Renal cortical epithelial cell (primary cell): ENCODE measurements at regions not wholly inside any gene's neighbourhood (a gene's known extent, or its start where the extent isn't known, plus 50 kb on each side); places are given as distances from the start of the nearest gene placed in this dataset.

Experiments
- DNase-seq: peaks from one replicate; pipeline ENCODE4 v3.0.0-alpha.2; 2011; ENCODE audit warnings: low read depth

DNA sequence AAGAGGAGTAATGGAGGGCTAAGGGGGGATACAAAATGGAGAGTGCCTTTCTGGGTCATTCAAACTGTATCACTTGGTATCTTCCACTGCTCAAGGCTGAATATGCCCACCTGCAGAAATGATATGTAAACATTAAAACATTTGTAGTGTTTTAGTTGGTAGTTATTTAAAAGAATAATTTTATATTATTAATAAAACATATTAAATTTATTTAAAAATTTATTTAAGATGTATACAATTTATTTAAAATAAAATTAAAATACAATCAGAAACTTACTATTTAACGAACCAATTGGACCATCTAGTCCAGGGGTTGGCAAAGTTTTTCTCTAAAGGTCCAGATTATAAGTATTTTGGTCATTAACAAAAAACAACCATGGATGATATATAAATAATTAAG lies 308.5 kb downstream of the PLK2 start:
- no peak for DNase-seq

DNA sequence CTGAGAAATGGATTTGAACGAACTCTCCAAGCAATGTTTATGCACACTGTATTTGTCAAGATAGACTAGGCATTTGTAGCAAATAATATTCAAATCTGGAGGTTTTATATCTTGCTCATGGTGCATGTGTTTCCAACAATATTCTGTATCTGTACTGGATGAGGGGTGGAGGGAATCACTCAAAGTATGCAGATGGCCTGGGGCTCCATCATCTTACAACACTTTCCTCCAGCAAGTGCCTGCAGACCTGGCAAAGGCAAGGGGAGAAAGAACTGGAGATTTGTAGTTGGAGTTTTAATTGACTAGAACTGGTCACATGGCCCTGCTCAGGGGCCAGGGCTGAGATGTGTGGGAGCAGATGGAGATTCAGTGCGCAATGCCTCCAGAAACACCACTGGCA lies 309.0 kb downstream of the PLK2 start:
- no peak for DNase-seq

DNA sequence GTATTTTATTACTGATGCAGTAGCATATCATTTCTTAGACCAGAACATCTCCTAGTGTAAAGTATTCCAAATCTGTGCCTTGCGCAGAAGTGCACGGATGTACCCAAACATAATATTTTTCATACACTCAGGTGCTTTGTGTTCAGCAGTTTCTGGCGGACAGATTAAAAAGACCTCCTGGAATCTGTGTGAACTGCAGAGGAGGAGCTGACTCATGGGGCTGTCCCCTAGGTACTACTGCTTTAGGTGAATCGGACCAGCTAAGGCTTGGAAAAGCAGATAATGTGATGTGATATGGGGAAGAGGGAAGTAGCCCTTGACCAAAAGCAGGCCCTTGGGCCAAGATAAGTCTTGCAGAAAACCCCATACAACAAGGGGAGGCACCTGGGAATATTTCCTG lies 310.1 kb downstream of the PLK2 start:
- DNase-seq = no peak

DNA sequence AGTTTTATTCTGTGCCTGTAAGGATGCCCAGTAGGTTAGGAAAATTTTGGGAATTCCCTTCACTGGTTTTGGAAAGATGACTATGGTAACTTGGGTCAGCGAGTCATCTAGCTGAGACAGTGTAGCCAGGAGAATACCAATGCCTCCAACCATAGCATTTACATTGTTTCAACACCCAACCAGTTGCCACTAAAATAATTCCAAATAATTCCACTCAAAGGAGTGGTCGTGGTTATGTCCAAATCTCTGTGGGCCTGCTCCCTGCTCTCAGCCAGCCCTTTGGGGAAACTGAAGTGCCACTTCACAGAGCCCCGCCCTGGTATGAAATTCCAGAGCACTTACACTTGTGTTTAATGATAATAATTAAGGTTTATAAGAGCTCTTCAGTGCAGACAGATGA lies 310.5 kb downstream of the PLK2 start:
- DNase-seq = peak; percentile 47

DNA sequence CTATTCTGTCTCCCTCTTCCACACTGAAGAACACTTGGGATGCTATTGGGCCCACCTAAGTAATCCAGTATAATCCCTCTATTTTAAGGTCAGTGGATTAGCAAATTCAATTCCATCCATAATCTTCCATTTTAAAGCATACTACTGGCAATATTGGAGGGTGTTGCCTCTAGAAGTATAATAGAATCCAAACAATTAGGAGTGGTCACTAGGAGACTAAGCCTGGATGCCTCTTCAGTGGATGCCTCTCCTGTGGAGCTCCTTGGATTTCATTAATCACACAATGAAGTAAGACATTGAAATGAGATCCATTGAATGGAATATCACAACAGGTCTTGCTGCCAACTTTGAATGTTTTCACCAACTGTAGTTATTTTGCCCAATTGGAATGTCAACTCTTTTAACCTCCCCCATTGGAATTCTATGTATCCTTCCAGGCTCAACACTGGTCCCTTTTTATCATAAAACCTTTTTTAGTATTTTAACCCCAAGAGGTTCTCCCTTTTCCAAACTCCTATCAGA lies 311.6 kb downstream of the PLK2 start:
- DNase-seq = no peak

DNA sequence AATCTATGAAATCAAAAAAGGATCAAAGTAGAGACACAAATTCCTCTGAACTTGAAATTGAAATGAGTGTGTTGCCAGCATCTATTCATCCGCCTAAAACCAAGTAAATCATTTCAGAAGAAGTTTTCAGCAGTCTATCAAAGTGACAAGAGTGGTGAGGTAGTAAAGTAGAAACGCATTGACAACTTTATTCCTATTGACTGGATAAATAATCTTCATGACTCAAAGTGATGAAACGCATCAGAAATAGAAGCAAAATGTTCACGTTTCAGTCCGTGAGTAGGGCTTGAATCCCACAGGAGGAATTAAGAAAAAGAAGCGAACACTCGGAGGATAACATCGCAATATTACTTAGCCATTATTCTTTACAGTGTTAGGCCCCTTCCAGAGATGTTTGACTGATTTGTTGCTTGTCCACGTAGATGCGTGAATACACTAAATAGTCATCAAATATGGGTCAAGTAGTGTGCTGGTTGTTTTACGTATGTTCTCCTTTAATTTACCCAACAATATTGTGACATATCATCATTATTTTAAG lies 314.4 kb downstream of the PLK2 start:
- no peak for DNase-seq

DNA sequence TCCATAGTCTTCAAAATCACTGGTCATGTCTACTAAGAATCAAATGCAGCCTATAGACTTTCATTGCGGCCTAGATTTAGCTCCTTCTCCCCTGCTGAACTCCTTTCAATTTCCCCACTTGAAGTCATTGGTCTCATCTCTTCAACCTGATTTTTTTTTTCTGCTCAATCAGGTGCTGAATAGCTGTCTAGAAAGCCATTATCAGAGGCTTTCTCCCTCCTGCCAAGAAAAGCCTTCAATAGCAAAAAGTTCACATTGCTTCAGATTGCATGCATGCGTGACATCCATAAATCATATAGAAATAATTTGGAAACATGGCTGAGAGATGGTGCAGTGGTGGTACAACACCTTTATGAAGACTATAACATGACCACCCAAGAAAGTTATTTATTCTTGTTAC lies 316.2 kb downstream of the PLK2 start:
- no peak for DNase-seq

DNA sequence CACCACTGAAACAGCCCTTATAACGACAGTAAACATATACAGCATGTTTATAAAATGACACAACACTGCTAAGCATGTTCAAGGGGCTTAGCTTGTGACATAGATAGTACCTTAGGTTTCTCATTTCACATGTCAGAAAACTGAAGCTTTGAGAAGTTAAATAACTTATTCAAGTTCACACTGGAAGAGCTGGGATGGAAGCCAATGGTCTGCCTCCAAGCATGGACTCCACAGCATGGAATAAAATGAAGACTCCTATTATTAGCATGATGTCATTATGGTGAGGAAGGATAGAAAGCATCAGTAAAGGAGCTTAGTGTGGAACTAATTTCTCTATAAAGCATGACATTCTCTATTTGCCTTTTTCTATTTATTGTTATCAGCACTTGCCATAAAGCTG lies 316.7 kb downstream of the PLK2 start:
- no peak for DNase-seq

DNA sequence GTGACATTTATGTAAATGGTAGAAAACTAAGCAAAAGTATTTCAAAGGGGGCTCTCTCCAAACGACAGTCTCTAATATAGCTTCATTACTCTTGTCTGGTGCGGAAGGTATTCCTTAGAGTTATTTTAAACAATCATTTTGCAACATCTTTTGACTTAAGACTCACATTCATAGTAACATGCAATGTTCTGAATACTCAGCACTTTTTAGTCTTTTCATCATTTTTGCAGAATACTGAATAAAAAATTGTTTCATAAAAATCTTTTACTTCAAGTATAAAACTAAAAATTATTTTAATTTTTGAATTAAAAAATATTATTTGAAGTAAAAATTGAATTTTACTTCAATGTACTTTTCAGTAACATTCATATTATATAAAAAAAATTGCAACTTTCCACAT lies 321.1 kb downstream of the PLK2 start:
- DNase-seq = no peak

DNA sequence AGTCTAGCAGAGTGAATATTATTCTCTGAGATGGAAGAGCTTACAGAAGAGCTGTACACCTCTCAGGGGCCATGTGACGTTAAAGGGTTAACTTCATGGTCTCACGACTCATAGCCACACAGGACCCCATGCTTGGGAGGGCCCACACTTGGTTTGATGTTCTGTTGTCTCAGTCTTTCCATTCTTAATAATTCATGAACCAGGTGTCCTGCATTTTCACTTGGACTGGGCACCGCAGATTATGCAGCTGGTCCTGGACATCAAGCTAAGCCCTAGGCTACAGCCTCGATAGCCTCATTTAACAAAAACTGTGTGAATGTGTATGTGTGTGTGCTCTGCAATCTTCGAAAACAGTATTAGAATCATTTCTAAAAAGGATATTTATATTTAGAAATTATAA lies 323.5 kb downstream of the PLK2 start:
- no peak for DNase-seq

DNA sequence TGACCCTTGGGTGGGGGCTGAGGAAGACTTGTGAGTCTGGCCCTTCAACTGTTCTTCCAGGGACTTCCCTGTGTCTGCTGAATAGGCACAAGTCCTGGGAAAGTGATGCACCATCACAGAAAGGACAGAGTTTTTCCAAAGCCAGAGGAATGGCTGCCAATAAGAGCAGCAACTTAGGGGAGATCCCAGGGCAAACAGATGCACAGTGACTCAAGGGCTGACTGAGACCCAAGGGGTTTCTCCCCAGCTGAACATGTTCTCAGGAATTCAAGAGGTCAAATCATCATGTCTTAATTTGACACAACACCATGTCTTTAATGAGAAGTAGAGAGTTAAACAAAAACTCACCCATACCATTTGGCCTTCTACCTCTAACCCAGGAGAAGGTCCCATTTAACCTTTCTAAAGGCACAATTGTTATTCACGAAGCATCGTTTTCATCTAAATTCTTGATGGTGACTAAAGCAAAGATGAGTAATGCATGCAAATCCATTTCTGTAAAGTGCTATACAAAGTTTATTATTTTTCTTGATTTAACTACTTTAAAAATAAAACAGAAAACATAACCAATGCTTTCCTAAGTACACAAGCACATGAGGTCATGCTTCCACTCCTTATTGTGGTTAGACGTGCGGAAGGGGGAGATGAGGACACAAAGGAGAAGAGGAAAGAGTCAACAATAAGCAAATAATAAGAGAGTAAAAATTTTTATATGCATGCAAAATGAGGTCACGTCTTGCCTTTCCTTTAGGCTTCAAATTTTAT lies 324.1 kb downstream of the PLK2 start:
- DNase-seq = no peak

DNA sequence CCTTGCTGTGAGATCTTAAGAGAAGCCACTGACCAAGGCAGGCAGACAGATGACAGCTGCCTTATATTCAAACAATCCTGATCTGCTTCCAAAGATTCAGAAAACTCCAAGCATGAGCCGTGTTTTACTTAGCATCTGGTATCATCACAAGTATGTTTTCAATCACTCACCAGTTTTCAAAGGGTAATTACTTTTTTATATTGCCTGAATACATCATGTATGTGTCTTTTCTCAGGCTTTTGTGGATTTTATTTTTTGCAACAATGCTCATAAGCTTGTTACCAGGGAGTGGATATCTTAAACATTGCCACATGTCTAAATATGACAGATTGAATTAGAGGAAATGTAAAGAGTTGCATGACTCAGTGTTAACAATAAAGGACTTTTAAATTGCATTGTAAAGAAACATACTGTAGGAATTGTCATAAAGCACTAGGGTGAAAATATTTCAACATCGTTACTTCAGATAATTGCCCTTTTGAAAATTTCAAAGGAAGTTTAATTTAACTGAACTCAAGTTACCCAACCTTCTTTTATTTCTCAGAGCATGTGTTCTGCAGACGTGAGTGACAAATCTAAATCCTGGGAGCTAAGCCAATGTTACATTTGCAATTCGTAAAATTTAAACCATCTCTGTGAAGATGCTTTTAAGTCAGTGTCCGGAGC lies 326.1 kb downstream of the PLK2 start:
- no peak for DNase-seq

DNA sequence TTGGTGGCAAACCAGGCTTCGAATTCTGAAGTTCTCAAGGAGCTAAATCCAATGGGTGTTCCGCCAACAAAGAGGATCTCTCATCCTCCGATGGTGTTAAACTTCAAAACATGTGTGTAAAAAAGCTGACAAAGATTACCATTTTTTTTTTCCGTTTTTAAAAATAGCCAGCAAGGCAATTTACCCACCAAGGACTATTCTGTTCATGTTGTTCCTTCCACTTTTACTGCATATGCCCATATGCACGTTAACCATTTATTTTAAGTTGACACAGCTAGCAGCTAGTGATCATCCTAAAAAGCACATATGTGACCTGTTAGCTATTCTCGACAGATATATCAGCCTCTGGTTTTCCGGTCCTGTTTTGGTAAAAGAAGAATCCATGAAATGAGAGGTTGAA lies 326.7 kb downstream of the PLK2 start:
- no peak for DNase-seq

DNA sequence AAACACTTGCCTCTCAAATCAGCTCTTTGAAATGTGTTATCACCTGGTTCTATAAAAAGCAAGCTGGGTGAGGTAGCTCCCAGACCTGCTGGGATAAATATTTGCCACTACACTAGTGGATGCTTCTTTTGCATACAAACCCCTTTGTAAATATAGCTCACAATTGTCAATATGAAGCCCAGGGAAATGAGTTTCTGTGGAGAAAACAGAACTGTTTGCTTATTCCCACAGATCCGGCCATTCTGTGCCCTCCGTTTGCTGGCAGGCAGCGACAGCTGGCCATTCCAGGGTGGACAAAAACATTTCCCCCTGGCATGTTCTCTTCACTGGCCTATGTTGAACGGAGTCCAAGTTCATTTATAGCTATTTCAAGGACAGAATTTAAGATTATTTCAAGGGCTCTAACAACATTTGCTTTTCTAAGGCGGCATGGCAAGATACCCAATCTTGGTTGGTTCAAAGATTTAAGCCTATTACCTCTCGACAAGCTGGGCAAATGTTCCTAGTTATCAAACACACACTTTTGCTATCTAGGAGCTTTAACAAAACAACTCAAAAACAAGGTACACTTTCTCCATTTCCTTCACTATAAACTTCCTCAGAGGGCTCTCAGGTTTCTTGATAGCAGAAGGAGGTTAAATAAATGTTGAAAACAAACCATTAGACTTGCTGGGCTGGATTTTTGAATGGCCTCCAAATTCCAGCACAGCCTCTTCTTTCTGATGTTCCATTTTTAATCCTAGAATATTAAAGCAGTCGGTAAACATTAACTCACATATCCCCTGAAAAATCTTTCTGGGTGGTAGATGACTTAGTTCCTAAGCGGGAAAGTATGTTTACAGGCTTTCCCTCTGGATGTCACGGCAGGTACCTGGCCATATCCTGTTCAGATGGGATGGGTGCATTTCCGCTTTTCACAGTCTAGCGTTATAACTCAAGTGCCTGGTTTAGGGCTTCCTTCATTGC lies 332.3 kb downstream of the PLK2 start:
- peak; percentile 57 for DNase-seq

DNA sequence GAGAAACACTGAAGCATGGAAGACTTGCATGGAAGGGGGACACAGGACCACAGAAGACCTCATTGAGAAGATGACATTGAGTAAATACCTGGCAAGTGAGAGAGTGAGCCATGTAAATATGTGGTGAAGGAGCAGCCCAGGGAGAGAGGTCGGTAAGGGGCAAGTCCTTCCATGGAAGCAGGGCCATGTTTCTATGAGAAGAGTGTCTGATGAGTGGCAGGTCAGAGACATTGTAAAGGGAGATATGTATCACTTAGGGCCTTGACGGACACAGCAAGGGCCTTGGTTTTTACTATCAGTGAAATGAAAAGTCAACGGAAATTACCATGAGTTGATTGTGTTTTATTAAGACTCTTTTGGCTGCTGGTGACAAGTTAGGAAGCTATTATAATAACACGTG lies 336.4 kb downstream of the PLK2 start:
- DNase-seq = no peak

DNA sequence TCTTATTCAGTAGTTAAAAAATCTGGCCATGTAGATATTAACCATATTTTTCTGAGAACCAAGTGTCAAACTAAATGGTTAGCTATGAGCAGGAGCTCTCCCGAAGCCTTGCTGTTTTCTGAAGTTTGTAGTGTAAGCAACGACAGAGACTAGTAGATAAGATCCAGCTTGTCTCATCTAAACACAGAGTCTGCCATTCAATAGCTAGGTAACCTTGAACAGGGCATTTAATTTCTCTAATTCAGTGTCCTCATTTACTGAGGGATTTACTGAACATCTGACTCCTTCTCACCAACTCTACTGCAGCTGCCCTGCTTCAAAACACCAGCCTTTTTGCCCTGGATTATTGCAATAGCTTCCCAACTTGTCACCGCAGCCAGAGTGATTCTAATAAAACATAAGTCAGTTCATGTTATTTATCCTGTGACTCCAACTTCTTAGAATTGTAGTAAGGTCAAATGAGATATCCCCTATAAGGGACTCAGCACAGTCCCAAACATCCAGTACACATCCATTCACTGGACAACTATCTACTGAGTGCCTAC lies 337.0 kb downstream of the PLK2 start:
- DNase-seq = no peak

DNA sequence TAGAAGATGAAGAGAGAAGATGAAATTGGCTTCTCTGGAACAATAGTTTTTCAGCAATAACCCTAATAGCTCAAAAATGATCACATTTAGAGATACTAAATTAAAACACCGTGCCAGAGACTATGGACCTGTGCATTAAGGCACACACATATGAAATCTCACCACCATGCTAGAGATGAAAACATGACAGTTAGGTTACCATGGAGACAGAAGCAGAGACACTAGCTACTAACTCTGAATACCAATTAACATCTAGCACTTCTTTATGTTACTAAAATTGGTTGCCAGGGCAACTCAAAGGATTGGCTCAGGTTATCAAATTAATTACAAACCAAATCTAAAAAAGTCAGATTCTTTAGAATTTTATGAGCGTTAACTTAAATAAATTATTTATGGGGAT lies 337.7 kb downstream of the PLK2 start:
- DNase-seq = no peak

DNA sequence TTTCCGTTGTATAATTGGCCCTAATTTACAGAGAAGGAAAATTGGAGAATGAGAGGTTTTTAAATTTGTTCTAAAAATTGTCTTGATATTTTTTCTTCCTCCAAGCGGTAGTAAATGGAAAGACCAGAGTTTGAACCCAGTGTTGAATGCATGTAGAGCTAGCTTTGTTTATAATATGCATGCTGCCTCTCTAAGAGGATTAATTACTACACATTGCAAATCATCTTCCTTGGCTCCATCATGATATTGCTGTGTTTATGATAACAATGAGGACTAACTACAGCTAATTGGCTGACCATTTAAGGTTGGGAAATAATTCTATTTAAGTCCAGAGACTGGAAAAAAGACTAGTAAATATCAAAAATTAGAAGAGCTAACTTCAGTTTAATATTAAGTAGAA lies 338.5 kb downstream of the PLK2 start:
- DNase-seq = no peak

DNA sequence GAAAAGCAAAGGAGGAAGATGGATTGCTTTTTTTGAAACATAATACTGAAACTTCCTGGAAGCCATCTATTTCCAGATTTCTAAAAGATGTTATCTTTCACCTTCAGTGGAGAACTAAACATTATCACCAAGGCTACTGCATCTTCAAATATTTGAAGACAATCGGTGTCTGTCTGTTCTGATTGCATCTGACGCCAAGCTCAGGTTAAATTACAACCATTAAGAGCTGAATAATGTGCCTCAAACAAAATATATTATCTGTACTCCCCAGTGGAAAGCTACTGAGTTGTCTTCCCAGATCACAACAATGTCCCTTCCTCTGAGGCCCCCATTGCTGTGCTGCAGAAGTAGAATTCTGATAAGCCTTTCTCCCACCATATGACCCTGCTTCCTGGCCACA lies 342.3 kb downstream of the PLK2 start:
- no peak for DNase-seq

DNA sequence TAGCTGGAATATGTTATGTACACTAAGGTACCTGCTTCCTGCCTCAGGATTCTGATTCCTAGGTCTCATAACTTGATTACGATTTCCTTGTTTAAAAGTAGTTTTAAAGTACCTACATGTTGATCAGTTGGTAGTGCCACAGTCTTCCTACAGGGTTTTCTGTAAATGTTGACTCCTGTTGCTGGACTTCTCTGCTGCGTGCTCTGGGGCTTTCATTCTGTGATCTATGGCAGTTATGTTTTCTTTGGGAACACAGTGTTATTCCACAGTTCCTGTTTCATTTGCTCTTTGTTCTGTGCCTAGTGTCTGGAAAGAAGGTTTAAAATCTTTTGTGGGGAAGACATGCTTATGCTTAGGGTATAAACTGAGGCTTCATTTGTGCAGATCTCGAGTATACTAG lies 343.5 kb downstream of the PLK2 start:
- DNase-seq = no peak

DNA sequence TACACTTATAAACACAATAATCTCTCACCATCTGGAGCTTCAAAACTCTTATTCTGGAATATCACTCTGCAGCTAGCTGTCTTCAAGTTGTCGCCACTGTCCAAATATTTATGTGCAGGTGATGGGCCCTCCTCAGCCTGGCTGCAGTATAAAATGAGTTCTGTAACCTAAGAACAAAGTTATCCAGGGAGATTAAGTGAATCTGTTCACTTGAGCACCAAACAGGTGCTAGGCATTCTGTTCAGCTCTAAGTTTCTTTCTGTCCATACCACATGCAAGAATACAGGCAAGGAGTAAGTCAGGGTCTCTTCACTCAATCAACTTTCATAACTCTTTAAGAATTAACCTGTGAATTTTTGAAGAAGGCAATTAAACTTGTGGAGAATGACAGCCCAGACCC lies 344.1 kb downstream of the PLK2 start:
- no peak for DNase-seq

DNA sequence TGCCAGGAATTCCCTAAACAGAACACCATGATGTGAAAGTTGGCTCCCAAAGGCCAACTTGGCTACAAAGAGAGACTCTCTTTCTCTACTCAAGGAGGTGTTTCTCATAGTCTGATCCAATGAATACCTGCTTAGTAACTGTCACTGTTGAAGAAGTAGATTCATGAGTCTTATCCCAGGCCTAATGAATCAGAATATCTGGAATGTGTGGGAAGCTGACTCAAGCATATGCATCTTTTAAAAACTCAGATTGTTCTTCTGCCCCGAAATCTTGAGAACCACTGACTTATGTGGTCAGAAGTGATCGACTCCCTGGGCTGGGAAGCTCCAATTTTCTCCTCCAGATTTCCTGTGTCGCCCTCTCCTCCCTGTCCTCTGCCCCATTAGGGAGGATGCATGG lies 345.6 kb downstream of the PLK2 start:
- DNase-seq = peak; percentile 81
